Body of pancreas (tissue), 4 donors: ENCODE measurements at regions not wholly inside any gene's neighbourhood (a gene's known extent, or its start where the extent isn't known, plus 50 kb on each side); places are given as distances from the start of the nearest gene placed in this dataset.

ENCODE experiments used
- CTCF ChIP-seq, 7 experiments: fragments of 450-650 bp in 4 of 7; fragments of 200-600 bp in 3 of 7; sonication (generic) in 3 of 7; IDR thresholded peaks; one replicate each; pipeline ENCODE4 v1.5.1; 2016 to 2019; ENCODE audit warnings: antibody characterized with exemption in 7 of 7
- POLR2A ChIP-seq, 3 donors: fragments of 450-650 bp; IDR thresholded peaks; one replicate each; pipeline ENCODE4 v1.6.1; 2016; ENCODE audit warnings: antibody characterized with exemption in 3 of 3, mild to moderate bottlenecking in 2 of 3

- TF ChIP-seq CTCF (IDR thresholded peaks at IDR 0.05) (no peak), POLR2A (IDR thresholded peaks at IDR 0.05) (no peak)
Measured at GRCh38 chr14:84065811-84066210, 1464.1 kb upstream of the FLRT2 start.
